KMS-11 (cell line): ENCODE measurements at regions not wholly inside any gene's neighbourhood (a gene's known extent, or its start where the extent isn't known, plus 50 kb on each side); places are given as distances from the start of the nearest gene placed in this dataset.

ENCODE experiments used
- H2AFZ ChIP-seq: fragments of 200-600 bp; sonication (generic); 2 replicates; pipeline ENCODE4 v1.6.1; 2016; ENCODE audit warnings: antibody characterized with exemption, mixed run types, low read depth
- H3K27ac ChIP-seq: fragments of 200-600 bp; sonication (generic); 2 replicates; pipeline ENCODE4 v1.6.1; 2016; ENCODE audit warnings: mild to moderate bottlenecking, mixed run types
- H3K27me3 ChIP-seq: fragments of 200-600 bp; sonication (generic); 2 replicates; pipeline ENCODE4 v1.6.1; 2017; ENCODE audit warnings: mild to moderate bottlenecking, low read depth, mixed run types, moderate library complexity; ENCODE audit not compliant: insufficient read depth
- H3K36me3 ChIP-seq: fragments of 200-600 bp; sonication (generic); 2 replicates; pipeline ENCODE4 v1.6.1; 2017; ENCODE audit warnings: mild to moderate bottlenecking, mixed run types; ENCODE audit not compliant: insufficient read depth
- H3K4me1 ChIP-seq: fragments of 200-600 bp; sonication (generic); 2 replicates; pipeline ENCODE4 v1.6.1; 2016; ENCODE audit warnings: mild to moderate bottlenecking, low read depth, mixed run types; ENCODE audit not compliant: poor library complexity, severe bottlenecking
- H3K4me2 ChIP-seq: fragments of 200-600 bp; sonication (generic); 2 replicates; pipeline ENCODE4 v1.7.0; 2016; ENCODE audit warnings: mild to moderate bottlenecking, mixed run types
- H3K4me3 ChIP-seq: fragments of 200-600 bp; sonication (generic); IDR thresholded peaks from 2 replicates; pipeline ENCODE4 v1.6.1; 2017; ENCODE audit warnings: low read depth, low read length, mixed read lengths; ENCODE audit not compliant: insufficient read depth
- H3K79me2 ChIP-seq: fragments of 200-600 bp; sonication (generic); 2 replicates; pipeline ENCODE4 v1.6.1; 2016; ENCODE audit warnings: low read depth, mixed run types; ENCODE audit not compliant: insufficient read depth
- H3K9ac ChIP-seq: fragments of 200-600 bp; sonication (generic); 2 replicates; pipeline ENCODE4 v1.6.1; 2016; ENCODE audit warnings: mild to moderate bottlenecking, mixed run types
- H4K20me1 ChIP-seq: fragments of 200-600 bp; sonication (generic); 2 replicates; pipeline ENCODE4 v1.6.1; 2016; ENCODE audit warnings: mild to moderate bottlenecking, mixed run types; ENCODE audit not compliant: insufficient read depth
- TF ChIP-seq, protein P1 (sequence below): fragments of 200-600 bp; sonication (generic); conservative IDR thresholded peaks from 2 replicates; pipeline ENCODE4 v1.6.1; 2017; ENCODE audit warnings: low read depth, mild to moderate bottlenecking, antibody characterized with exemption, low read length, moderate library complexity, mixed read lengths

DNA sequence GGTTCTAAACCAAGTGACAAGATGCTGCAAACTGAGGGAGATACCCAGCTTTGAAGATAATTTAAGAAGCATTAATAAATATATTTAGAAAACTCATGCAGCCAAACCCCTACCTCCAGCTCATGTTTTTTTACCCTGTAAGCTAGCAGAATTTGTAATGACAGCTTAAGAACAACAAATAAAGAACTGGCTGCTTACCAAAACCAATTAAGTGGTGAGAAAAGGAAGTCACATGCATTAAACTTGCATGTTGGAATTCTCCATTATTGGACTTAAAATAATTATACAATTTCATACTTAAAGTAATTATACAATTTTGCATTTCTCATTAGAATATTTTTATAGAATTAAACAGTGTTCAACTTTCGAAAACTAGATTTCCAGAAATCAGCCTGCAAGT is 75.6 kb upstream of the CNIH3 start:
- Histone ChIP-seq H3K4me3 (peak overlapping the region; percentile 53), H2AFZ (peak overlapping the region; percentile 70), H3K9ac (peak overlapping the region; percentile 5; the same call in 1 of the 2 replicates), H3K79me2 (no peaks in the 10 kb centered on the region), H3K4me2 (peak overlapping the region; percentile 89), H3K4me1 (peaks cover 31% of the 10 kb centered on the region), H3K36me3 (no peaks in the 10 kb centered on the region), H3K27ac (peak overlapping the region; percentile 57), H3K27me3 (no peaks in the 10 kb centered on the region), H4K20me1 (no peaks in the 10 kb centered on the region)
- TF ChIP-seq, protein P1, sequence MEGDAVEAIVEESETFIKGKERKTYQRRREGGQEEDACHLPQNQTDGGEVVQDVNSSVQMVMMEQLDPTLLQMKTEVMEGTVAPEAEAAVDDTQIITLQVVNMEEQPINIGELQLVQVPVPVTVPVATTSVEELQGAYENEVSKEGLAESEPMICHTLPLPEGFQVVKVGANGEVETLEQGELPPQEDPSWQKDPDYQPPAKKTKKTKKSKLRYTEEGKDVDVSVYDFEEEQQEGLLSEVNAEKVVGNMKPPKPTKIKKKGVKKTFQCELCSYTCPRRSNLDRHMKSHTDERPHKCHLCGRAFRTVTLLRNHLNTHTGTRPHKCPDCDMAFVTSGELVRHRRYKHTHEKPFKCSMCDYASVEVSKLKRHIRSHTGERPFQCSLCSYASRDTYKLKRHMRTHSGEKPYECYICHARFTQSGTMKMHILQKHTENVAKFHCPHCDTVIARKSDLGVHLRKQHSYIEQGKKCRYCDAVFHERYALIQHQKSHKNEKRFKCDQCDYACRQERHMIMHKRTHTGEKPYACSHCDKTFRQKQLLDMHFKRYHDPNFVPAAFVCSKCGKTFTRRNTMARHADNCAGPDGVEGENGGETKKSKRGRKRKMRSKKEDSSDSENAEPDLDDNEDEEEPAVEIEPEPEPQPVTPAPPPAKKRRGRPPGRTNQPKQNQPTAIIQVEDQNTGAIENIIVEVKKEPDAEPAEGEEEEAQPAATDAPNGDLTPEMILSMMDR: no peak

DNA sequence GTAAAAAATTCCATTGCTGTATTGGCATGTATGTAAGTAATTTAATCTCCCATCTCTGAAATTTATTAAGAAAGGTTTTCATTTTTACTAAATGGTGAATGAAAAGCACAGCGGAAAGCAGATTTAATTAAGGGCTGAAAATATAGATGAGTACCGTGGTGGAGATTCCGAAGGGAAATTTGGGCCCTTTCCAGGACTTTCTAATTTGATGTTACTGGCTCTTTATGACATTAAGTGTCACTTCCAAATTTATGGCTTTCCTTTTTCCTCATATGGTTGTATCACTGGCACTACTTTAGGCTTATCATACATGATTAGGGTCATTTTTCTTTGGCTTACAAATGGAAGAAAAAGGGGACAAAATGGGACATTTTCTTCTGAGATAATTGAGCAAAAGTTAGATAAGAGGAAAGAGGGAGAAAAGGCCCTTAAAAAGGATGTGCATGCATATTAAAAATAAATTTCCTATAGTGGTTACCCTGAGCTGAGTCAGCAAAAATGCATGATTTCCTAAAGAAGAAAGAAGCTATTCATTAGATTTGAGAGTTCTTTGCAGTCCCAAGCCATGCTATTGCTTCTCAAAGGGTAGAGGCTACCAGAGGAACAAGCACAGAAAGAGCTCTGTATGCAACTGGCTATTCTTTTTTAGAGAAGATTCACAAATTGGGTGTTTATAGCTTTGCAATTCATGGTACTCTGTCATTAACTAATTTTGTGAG is 74.9 kb upstream of the CNIH3 start:
- no peak overlapping the region for H3K4me3 ChIP-seq
- H4K20me1 ChIP-seq: no peaks in the 10 kb centered on the region
- peak overlapping the region; percentile 89; the same call in 1 of the 2 replicates for H3K4me2 ChIP-seq
- no peaks in the 10 kb centered on the region for H3K79me2 ChIP-seq
- H3K27me3 ChIP-seq: no peaks in the 10 kb centered on the region
- H3K36me3 ChIP-seq: no peaks in the 10 kb centered on the region
- no peak overlapping the region for H3K9ac ChIP-seq
- H2AFZ ChIP-seq: no peak overlapping the region
- H3K27ac ChIP-seq: peak overlapping the region; percentile 57; the same call in 1 of the 2 replicates
- H3K4me1 ChIP-seq: peaks cover 31% of the 10 kb centered on the region
- TF ChIP-seq, protein P1: no peak

DNA sequence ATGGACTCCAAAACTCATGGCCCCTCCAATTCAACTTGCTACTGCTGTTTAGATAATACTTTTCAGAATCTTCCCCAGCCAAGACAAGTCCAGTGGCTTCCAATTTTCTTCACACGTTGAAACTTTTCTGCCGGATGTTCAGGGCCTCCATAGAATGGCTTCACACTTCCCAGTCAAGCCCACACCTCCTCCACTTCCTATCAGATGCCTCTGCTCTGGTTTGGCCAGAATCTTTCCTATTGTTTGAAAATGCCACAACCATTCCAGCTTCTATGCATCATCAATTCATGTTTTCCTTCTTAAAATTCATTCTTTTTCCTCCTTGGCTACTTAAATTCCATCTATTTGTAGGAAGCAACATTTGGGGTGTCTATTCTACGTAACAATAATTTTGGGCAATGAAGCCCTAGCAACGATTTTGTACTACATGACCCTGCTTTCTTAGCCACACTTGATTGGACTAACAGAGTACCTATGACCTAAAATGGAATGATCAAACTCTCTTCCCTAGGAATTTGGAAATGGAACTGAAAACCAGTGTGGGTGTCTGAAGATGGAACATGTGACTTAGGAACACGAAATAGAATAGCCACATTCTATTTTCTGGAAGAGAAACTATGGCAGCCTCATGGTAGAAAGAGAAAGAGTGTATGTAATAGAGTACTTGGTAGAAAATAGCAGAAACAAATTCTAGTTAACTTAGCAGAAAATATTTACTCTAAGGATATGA is 74.1 kb upstream of the CNIH3 start:
- H3K36me3 ChIP-seq: no peaks in the 10 kb centered on the region
- H3K79me2 ChIP-seq: no peaks in the 10 kb centered on the region
- TF ChIP-seq, protein P1: no peak
- no peak overlapping the region for H3K27ac ChIP-seq
- H2AFZ ChIP-seq: no peak overlapping the region
- H3K4me1 ChIP-seq: peaks cover 31% of the 10 kb centered on the region
- no peak overlapping the region for H3K9ac ChIP-seq
- H3K4me2 ChIP-seq: no peak overlapping the region
- no peaks in the 10 kb centered on the region for H3K27me3 ChIP-seq
- no peak overlapping the region for H3K4me3 ChIP-seq
- no peaks in the 10 kb centered on the region for H4K20me1 ChIP-seq

DNA sequence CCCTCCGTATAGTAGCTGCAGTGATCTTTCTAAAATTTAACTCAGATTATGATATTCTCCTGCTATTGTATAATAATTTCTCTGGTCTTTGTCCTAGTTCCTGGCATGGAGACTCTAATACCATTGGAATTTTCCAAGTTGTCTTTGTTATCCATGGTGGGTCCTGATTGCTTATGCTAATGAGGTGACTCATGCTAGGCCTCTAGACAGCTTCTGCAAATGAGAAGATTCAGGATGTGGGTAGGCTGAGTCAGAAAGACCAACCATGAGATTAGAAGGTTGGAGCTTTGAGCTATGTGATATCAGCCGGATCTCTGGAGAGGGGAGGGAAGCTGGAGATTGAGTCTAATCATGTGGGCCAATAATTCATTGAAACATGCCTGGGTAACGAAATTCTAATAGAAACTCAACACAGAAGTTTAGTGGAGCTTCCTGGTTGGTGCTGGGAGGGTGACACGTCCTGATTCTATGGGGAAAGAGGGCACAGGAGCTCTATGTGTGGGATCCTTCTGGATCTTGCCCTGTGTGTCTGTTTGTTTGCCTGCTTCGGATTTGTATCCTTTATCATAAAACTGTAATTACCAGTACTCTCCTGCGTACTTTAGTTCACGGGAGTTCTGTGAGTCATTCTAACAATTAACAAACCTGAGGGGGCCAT is 73.2 kb upstream of the CNIH3 start:
- Histone ChIP-seq H3K36me3 (no peaks in the 10 kb centered on the region), H3K4me2 (no peak overlapping the region), H3K79me2 (no peaks in the 10 kb centered on the region), H4K20me1 (no peaks in the 10 kb centered on the region), H3K27me3 (no peaks in the 10 kb centered on the region), H3K4me3 (no peak overlapping the region), H3K27ac (no peak overlapping the region), H3K9ac (no peak overlapping the region), H2AFZ (no peak overlapping the region), H3K4me1 (peaks cover 31% of the 10 kb centered on the region)
- TF ChIP-seq, protein P1: no peak
